ENCODE measurements at regions not wholly inside any gene's neighbourhood (a gene's known extent, or its start where the extent isn't known, plus 50 kb on each side); places are given as distances from the start of the nearest gene placed in this dataset.

DNA sequence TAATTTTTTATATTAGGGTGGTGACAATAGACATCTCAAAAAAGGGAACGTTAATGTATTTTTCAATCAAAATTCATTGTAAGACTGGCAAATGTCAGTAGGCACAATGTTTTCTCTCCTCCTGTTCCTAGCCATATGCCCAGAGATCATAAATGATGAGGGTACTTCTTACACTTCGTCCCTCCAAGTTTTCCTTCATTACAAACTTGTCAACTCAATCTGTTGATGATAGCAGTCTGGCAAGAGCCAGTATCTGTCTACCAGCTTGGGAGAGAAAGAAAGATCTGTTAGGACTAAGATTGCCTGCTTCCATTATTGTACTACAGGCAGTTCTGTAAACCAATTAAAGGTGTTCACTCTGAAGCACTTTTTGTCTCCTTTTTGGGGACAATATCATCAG is 130.9 kb upstream of the DAAM1 start:
- TF ChIP-seq, protein P1, sequence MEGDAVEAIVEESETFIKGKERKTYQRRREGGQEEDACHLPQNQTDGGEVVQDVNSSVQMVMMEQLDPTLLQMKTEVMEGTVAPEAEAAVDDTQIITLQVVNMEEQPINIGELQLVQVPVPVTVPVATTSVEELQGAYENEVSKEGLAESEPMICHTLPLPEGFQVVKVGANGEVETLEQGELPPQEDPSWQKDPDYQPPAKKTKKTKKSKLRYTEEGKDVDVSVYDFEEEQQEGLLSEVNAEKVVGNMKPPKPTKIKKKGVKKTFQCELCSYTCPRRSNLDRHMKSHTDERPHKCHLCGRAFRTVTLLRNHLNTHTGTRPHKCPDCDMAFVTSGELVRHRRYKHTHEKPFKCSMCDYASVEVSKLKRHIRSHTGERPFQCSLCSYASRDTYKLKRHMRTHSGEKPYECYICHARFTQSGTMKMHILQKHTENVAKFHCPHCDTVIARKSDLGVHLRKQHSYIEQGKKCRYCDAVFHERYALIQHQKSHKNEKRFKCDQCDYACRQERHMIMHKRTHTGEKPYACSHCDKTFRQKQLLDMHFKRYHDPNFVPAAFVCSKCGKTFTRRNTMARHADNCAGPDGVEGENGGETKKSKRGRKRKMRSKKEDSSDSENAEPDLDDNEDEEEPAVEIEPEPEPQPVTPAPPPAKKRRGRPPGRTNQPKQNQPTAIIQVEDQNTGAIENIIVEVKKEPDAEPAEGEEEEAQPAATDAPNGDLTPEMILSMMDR (IDR thresholded peaks at IDR 0.05; ENCODE audit: low read depth, low read length, poor library complexity, severe bottlenecking) = no peak
- TF ChIP-seq EZH2phosphoT487 (IDR thresholded peaks at IDR 0.05; ENCODE audit: borderline replicate concordance, low read length) = no peak

Measured in DOHH2 (cell line).